ENCODE measurements at regions not wholly inside any gene's neighbourhood (a gene's known extent, or its start where the extent isn't known, plus 50 kb on each side); places are given as distances from the start of the nearest gene placed in this dataset.

DNA sequence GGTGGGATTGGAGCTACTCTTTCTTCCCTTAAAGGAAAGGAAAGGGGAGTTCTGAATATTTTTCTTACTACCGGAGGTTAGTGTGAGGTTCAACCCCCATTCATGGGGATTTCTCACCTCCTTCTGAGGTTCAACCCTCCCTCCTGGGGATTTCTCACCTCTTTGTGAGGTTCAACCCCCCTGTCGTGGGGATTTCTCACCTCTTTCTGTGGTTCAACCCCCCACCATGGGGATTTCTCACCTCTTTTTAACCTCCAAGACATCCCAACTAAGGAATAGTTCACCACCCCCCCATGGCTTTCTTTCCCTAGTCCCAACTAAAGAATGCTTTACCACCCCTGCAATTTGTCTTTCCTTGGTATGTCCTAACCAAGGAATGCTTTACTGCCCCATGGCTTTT lies 520.3 kb downstream of the EDEM1 start:
- no peak for TF ChIP-seq POLR2A (IDR thresholded peaks at IDR 0.05)
- TF ChIP-seq, protein P1, sequence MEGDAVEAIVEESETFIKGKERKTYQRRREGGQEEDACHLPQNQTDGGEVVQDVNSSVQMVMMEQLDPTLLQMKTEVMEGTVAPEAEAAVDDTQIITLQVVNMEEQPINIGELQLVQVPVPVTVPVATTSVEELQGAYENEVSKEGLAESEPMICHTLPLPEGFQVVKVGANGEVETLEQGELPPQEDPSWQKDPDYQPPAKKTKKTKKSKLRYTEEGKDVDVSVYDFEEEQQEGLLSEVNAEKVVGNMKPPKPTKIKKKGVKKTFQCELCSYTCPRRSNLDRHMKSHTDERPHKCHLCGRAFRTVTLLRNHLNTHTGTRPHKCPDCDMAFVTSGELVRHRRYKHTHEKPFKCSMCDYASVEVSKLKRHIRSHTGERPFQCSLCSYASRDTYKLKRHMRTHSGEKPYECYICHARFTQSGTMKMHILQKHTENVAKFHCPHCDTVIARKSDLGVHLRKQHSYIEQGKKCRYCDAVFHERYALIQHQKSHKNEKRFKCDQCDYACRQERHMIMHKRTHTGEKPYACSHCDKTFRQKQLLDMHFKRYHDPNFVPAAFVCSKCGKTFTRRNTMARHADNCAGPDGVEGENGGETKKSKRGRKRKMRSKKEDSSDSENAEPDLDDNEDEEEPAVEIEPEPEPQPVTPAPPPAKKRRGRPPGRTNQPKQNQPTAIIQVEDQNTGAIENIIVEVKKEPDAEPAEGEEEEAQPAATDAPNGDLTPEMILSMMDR (IDR thresholded peaks at IDR 0.05), result no peak
